ENCODE measurements at regions not wholly inside any gene's neighbourhood (a gene's known extent, or its start where the extent isn't known, plus 50 kb on each side); places are given as distances from the start of the nearest gene placed in this dataset.
A peak's percentile ranks its signal among the peaks of the same experiment; 100 is the strongest.

GRCh38 chr3:13263770-13264467 lies 156.2 kb downstream of the NUP210 start:
- no peak overlapping the region for H2BK15ac ChIP-seq (ENCODE audit: low read length)
- H3K18ac ChIP-seq (ENCODE audit: low read length) = peak overlapping the region; percentile 74
- H2BK120ac ChIP-seq (ENCODE audit: low read depth, low read length) = no peak overlapping the region
- H3K23ac ChIP-seq (ENCODE audit: low read depth, low read length, poor library complexity) = peak overlapping the region; percentile 22
- peak overlapping the region; percentile 38 for H2AK5ac ChIP-seq (ENCODE audit: low read depth, low read length)
- no peak overlapping the region for H3K4ac ChIP-seq (ENCODE audit: low read length)
- peak overlapping the region; percentile 65 for H3K9ac ChIP-seq (ENCODE audit: low read depth, low read length, poor library complexity)
- no peaks in the 10 kb centered on the region for H3K79me1 ChIP-seq (ENCODE audit: low read depth, low read length)
- H3K27me3 ChIP-seq (ENCODE audit: control insufficient read depth in 3 of 3, insufficient read depth in 3 of 3, low read depth in 1 of 3, low read length in 3 of 3) = no peaks in the 10 kb centered on the region
- no peak overlapping the region for H3K4me3 ChIP-seq (ENCODE audit: low read length in 2 of 2)
- DNase-seq (ENCODE audit: low spot score) = no peak
- H2BK12ac ChIP-seq (ENCODE audit: low read length) = peak overlapping the region; percentile 46
- H4K8ac ChIP-seq (ENCODE audit: low read depth, low read length) = no peak overlapping the region
- H3K36me3 ChIP-seq (replicated peaks in 1 of 2; ENCODE audit: control insufficient read depth in 2 of 2, insufficient read depth in 2 of 2, low read length in 2 of 2) = no peaks in the 10 kb centered on the region
- no peak overlapping the region for H2AFZ ChIP-seq (ENCODE audit: low read length)
- H3K14ac ChIP-seq (ENCODE audit: low read length) = no peak overlapping the region
- peaks cover 0 to 3% of the 10 kb centered on the region in 2 donors for H3K9me3 ChIP-seq (replicated peaks in 1 of 2; ENCODE audit: control insufficient read depth in 2 of 2, insufficient read depth in 1 of 2, low read depth in 1 of 2, low read length in 2 of 2)
- H4K91ac ChIP-seq (ENCODE audit: low read depth, low read length, poor library complexity) = peak overlapping the region; percentile 56
- no peak overlapping the region for H2BK5ac ChIP-seq (ENCODE audit: low read length)
- WGBS, 2 donors (ENCODE audit: extremely low coverage in 2 of 2, insufficient read length in 2 of 2, insufficient replicate concordance in 1 of 2) = no CpG with 5 or more reads among the region's 26 CpGs
- H3K27ac ChIP-seq (replicated peaks; ENCODE audit: low read length) = no peak overlapping the region
- H3K4me1 ChIP-seq (ENCODE audit: control insufficient read depth in 2 of 2, insufficient read depth in 1 of 2, low read depth in 1 of 2, low read length in 2 of 2) = peaks cover 2 to 3% of the 10 kb centered on the region in 2 donors
- no peak overlapping the region for H3K4me2 ChIP-seq (ENCODE audit: insufficient read depth, low read length, poor library complexity, severe bottlenecking)

- Histone ChIP-seq H2BK15ac (ENCODE audit: low read length) (no peak overlapping the region), H2BK120ac (ENCODE audit: low read depth, low read length) (no peak overlapping the region), H3K4me3 (ENCODE audit: low read length in 2 of 2) (no peak overlapping the region), H3K23ac (ENCODE audit: low read depth, low read length, poor library complexity) (no peak overlapping the region), H2AK5ac (ENCODE audit: low read depth, low read length) (no peak overlapping the region), H3K36me3 (replicated peaks in 1 of 2; ENCODE audit: control insufficient read depth in 2 of 2, insufficient read depth in 2 of 2, low read length in 2 of 2) (no peaks in the 10 kb centered on the region), H3K9me3 (replicated peaks in 1 of 2; ENCODE audit: control insufficient read depth in 2 of 2, insufficient read depth in 1 of 2, low read depth in 1 of 2, low read length in 2 of 2) (peaks cover 0 to 3% of the 10 kb centered on the region in 2 donors), H4K91ac (ENCODE audit: low read depth, low read length, poor library complexity) (no peak overlapping the region), H3K27me3 (ENCODE audit: control insufficient read depth in 3 of 3, insufficient read depth in 3 of 3, low read depth in 1 of 3, low read length in 3 of 3) (no peaks in the 10 kb centered on the region), H2BK12ac (ENCODE audit: low read length) (no peak overlapping the region), H2AFZ (ENCODE audit: low read length) (no peak overlapping the region), H3K4ac (ENCODE audit: low read length) (no peak overlapping the region), H3K27ac (replicated peaks; ENCODE audit: low read length) (no peak overlapping the region), H3K79me1 (ENCODE audit: low read depth, low read length) (no peaks in the 10 kb centered on the region), H3K4me1 (ENCODE audit: control insufficient read depth in 2 of 2, insufficient read depth in 1 of 2, low read depth in 1 of 2, low read length in 2 of 2) (peaks cover 2 to 3% of the 10 kb centered on the region in 2 donors), H3K18ac (ENCODE audit: low read length) (no peak overlapping the region), H3K4me2 (ENCODE audit: insufficient read depth, low read length, poor library complexity, severe bottlenecking) (no peak overlapping the region), H4K8ac (ENCODE audit: low read depth, low read length) (no peak overlapping the region), H2BK5ac (ENCODE audit: low read length) (no peak overlapping the region), H3K14ac (ENCODE audit: low read length) (no peak overlapping the region), H3K9ac (ENCODE audit: low read depth, low read length, poor library complexity) (no peak overlapping the region)
- WGBS, 2 donors (ENCODE audit: extremely low coverage in 2 of 2, insufficient read length in 2 of 2, insufficient replicate concordance in 1 of 2) = no CpG with 5 or more reads among the region's 7 CpGs
- no peak for DNase-seq (ENCODE audit: low spot score)
These were observed 157.5 kb downstream of the NUP210 start for GRCh38 chr3:13262493-13263211.

DNA sequence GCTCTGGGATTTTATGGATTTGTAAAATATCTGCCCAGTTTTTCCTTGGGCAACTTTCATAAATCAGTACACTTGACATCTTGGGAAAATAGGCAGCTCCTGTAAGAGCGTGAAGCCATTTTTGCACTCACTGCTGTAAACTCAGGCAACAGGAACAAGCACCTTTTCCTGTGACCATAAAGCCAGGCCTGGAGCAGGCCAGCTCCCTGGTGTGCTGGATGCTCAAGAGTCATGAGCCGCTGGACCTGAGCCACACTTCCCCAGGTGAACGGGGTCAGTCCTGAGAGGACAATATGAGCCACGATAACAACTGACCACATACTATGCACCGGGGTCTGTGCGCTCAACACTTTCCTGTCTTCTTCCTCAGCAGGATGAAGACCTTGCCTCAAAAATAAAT lies 158.2 kb downstream of the NUP210 start:
- no peak for DNase-seq (ENCODE audit: low spot score)
- H3K4me2 ChIP-seq (ENCODE audit: insufficient read depth, low read length, poor library complexity, severe bottlenecking) = no peak overlapping the region
- H3K4me1 ChIP-seq (ENCODE audit: control insufficient read depth in 2 of 2, insufficient read depth in 1 of 2, low read depth in 1 of 2, low read length in 2 of 2) = peaks cover 2 to 3% of the 10 kb centered on the region in 2 donors
- no peak overlapping the region for H3K27ac ChIP-seq (replicated peaks; ENCODE audit: low read length)
- H4K8ac ChIP-seq (ENCODE audit: low read depth, low read length) = no peak overlapping the region
- H3K4me3 ChIP-seq (ENCODE audit: low read length in 2 of 2) = no peak overlapping the region
- no peaks in the 10 kb centered on the region for H3K27me3 ChIP-seq (ENCODE audit: control insufficient read depth in 3 of 3, insufficient read depth in 3 of 3, low read depth in 1 of 3, low read length in 3 of 3)
- H2BK5ac ChIP-seq (ENCODE audit: low read length) = no peak overlapping the region
- H2BK12ac ChIP-seq (ENCODE audit: low read length) = no peak overlapping the region
- H2BK120ac ChIP-seq (ENCODE audit: low read depth, low read length) = no peak overlapping the region
- H3K9me3 ChIP-seq (replicated peaks in 1 of 2; ENCODE audit: control insufficient read depth in 2 of 2, insufficient read depth in 1 of 2, low read depth in 1 of 2, low read length in 2 of 2) = peaks cover 0 to 3% of the 10 kb centered on the region in 2 donors
- no peak overlapping the region for H3K18ac ChIP-seq (ENCODE audit: low read length)
- no peak overlapping the region for H2AFZ ChIP-seq (ENCODE audit: low read length)
- H2AK5ac ChIP-seq (ENCODE audit: low read depth, low read length) = no peak overlapping the region
- H4K91ac ChIP-seq (ENCODE audit: low read depth, low read length, poor library complexity) = no peak overlapping the region
- no peak overlapping the region for H3K9ac ChIP-seq (ENCODE audit: low read depth, low read length, poor library complexity)
- no peak overlapping the region for H2BK15ac ChIP-seq (ENCODE audit: low read length)
- H3K4ac ChIP-seq (ENCODE audit: low read length) = no peak overlapping the region
- H3K79me1 ChIP-seq (ENCODE audit: low read depth, low read length) = no peaks in the 10 kb centered on the region
- H3K14ac ChIP-seq (ENCODE audit: low read length) = no peak overlapping the region
- no peak overlapping the region for H3K23ac ChIP-seq (ENCODE audit: low read depth, low read length, poor library complexity)
- WGBS, 2 donors (ENCODE audit: extremely low coverage in 2 of 2, insufficient read length in 2 of 2, insufficient replicate concordance in 1 of 2) = no CpG with 5 or more reads among the region's 6 CpGs
- no peaks in the 10 kb centered on the region for H3K36me3 ChIP-seq (replicated peaks in 1 of 2; ENCODE audit: control insufficient read depth in 2 of 2, insufficient read depth in 2 of 2, low read length in 2 of 2)

GRCh38 chr3:13261104-13261830 lies 158.9 kb downstream of the NUP210 start:
- no peak for DNase-seq (ENCODE audit: low spot score)
- Histone ChIP-seq H3K9ac (ENCODE audit: low read depth, low read length, poor library complexity) (no peak overlapping the region), H3K18ac (ENCODE audit: low read length) (peak overlapping the region; percentile 19), H2BK120ac (ENCODE audit: low read depth, low read length) (no peak overlapping the region), H4K8ac (ENCODE audit: low read depth, low read length) (no peak overlapping the region), H3K27ac (replicated peaks; ENCODE audit: low read length) (no peak overlapping the region), H2AK5ac (ENCODE audit: low read depth, low read length) (peak overlapping the region; percentile 59), H3K9me3 (replicated peaks in 1 of 2; ENCODE audit: control insufficient read depth in 2 of 2, insufficient read depth in 1 of 2, low read depth in 1 of 2, low read length in 2 of 2) (peaks cover 0 to 3% of the 10 kb centered on the region in 2 donors), H3K79me1 (ENCODE audit: low read depth, low read length) (no peaks in the 10 kb centered on the region), H2BK12ac (ENCODE audit: low read length) (no peak overlapping the region), H3K27me3 (ENCODE audit: control insufficient read depth in 3 of 3, insufficient read depth in 3 of 3, low read depth in 1 of 3, low read length in 3 of 3) (no peaks in the 10 kb centered on the region), H3K4me3 (ENCODE audit: low read length in 2 of 2) (no peak overlapping the region), H3K4me2 (ENCODE audit: insufficient read depth, low read length, poor library complexity, severe bottlenecking) (no peak overlapping the region), H2BK15ac (ENCODE audit: low read length) (no peak overlapping the region), H3K36me3 (replicated peaks in 1 of 2; ENCODE audit: control insufficient read depth in 2 of 2, insufficient read depth in 2 of 2, low read length in 2 of 2) (no peaks in the 10 kb centered on the region), H3K4ac (ENCODE audit: low read length) (no peak overlapping the region), H3K4me1 (ENCODE audit: control insufficient read depth in 2 of 2, insufficient read depth in 1 of 2, low read depth in 1 of 2, low read length in 2 of 2) (peaks cover 2 to 3% of the 10 kb centered on the region in 2 donors), H4K91ac (ENCODE audit: low read depth, low read length, poor library complexity) (no peak overlapping the region), H2AFZ (ENCODE audit: low read length) (no peak overlapping the region), H3K14ac (ENCODE audit: low read length) (peak overlapping the region; percentile 27), H3K23ac (ENCODE audit: low read depth, low read length, poor library complexity) (no peak overlapping the region), H2BK5ac (ENCODE audit: low read length) (peak overlapping the region; percentile 71)
- no CpG with 5 or more reads among the region's 15 CpGs for WGBS, 2 donors (ENCODE audit: extremely low coverage in 2 of 2, insufficient read length in 2 of 2, insufficient replicate concordance in 1 of 2)
